HG03175 (cell line): ENCODE measurements at regions not wholly inside any gene's neighbourhood (a gene's known extent, or its start where the extent isn't known, plus 50 kb on each side); places are given as distances from the start of the nearest gene placed in this dataset.

Experiments used
- ATAC-seq: cut with Tn5 transposase; IDR thresholded peaks from one replicate; pipeline ENCODE4 v1.9.1; 2021; ENCODE audit warnings: mild to moderate bottlenecking, moderate library complexity; ENCODE audit not compliant: unreplicated experiment

DNA sequence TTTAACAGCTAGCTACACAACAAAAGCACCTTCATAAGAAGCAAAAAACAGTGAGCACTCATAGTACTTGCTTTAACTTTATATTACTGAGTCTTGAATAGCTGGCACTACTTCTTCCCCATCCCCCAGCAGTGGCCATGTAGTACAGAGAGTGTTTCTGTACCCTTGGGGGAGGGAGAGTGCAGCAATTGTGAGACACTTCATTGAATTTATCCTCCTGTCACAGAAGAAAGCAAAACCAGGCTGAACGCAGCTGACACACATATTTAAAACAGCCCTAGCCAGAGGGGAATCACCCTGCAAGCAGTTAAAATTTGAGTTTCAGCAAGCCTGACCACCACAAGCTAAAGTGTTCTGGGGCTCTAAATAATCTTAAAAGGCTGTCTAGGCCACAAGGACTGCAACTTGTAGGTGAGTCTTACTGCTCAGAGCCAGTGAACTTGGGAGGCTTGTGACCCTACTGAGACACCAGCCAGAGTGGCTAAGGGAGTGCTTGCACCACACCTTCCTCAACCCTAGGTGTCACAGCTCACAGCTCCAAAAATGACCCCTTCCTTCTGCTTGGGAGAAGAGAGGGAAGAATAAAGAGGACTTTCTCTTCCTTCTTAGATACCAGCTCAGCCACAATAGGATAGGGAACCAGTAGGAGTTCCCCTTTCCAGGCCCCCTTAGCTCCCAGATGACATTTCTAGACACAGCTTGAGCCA is 97.7 kb upstream of the MEOX2 start:
- no peak for ATAC-seq

DNA sequence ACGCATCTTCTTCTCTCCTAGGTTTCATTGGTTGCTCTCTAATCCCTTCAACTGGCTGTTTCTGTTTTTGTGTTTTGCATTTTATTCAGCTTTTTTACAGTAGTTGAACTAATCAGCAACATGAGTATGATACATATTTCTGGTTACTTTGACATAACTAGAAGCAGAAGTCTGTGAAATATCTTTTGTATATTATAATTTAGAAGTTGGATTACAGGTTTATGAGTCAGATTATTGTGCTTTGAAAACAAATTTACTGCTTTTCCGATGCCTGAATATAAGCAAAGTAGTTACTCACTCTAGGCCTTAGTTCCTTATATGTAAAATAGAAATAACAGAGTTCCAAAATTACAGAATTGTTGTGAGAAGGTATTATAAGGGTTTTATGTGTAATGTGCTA is 96.2 kb upstream of the MEOX2 start:
- no peak for ATAC-seq

DNA sequence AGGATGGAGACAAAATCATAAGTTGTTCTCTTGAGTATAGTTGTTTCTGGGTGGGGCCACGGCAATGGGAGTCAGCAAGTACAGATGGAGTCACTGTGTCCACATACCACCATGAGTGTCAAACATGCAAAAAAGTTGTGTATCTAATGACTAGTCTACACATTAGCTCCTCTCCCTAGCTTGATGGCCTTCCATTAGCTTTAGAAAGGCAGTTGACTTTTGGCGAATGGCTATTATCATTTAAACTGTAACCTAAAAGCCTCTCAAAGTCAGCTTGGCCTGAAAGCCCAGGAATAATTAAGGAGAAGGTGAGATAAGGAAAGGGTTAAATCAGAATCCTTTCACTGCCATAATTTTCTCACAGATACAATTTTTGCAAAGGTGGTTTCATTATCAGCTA is 95.5 kb upstream of the MEOX2 start:
- ATAC-seq: no peak

DNA sequence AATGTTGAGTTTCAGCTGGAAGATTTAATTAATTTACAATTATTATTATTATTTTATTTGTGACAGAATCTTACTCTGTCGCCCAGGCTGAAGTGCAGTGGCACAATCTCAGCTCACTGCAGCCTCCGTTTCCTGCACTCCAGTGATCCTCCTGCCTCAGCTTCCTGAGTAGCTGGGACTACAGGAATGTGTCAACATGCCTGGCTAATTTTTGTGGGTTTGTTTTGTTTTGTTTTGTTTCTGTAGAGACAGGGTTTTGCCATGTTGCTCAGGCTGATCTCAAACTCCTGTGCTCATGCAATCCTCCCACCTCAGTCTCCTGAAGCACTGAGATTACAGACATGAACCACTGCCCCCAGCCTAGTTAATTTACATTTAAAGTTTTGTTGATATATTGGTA is 93.8 kb upstream of the MEOX2 start:
- ATAC-seq: no peak

DNA sequence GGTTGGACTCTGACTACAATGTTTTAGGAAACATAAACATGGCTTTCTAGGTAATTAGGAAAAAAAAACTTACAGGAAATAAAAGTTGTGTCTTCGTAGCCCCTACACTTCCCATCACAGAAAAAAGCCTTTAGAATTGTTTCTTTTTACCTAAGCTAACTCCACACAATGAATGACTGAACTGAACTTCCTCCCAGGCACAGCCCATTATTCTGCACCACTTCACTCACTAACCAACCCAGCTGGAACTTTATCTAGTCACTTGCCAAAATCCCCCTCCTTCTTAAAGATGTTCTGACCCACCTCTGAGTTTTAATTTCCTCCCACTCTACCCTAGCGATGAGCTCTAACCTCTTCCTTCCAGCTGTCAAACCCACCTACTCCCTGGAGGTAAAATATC is 91.7 kb upstream of the MEOX2 start:
- ATAC-seq: no peak

DNA sequence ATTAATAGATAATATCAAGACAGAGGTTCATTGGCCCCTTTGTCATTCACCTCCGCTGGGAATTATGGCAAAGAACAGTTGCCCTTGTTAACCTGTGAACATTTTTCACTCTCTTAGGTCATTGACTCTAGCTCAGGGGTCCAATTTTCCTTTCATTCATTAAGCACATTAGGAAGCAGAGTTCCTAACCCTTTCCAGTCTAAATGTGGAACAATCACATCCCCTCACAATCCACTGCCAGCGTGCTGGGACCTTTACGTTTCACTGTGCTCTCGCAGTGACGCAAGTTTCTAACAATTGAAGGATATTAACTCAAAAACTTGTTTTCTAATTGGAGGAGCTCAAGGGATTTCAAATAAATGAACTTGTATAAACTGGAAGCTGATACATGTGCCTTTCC is 79.3 kb upstream of the MEOX2 start:
- ATAC-seq: no peak

DNA sequence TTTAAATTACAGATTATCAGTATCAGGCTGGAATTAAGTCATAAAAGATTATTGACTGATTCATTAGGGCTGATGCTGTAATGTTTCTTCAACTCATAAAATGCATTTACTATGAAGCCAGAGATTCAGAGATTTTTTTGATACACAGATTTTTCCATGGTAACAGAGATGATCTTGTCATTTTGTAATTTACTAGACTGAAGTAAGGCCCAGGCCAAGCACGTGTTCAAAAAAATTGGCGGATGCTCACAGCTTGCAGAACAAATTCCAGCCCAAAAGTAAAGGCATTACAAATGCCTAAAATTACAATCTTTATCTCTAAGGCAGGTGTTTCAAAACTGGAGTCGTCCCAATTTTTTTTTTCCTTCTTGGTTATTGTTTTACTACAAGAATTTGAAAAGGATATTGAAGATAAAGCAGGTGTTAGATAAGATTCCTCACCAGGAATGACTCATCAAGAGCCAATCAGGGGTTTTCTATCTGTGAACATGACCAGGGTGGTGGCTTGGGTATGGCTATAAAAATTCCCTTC is 78.4 kb upstream of the MEOX2 start:
- no peak for ATAC-seq

DNA sequence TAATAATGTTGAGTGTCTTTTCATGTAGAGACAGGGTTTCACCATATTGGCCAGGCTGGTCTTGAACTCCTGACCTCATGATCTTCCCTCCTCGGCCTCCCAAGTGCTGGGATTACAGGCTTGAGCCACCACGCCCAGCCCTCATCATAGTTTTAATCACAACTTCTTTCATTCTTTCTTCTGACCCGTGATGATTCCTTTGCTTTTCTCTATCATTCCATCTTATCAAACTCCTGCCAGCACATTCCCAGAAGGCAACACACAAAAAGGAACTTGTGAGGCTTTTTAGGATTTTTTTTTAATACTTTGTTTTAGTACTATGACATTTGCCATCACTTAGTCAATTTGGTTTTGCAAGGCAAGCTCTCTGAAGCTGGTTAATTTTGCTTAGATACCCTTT is 77.5 kb upstream of the MEOX2 start:
- ATAC-seq: no peak

DNA sequence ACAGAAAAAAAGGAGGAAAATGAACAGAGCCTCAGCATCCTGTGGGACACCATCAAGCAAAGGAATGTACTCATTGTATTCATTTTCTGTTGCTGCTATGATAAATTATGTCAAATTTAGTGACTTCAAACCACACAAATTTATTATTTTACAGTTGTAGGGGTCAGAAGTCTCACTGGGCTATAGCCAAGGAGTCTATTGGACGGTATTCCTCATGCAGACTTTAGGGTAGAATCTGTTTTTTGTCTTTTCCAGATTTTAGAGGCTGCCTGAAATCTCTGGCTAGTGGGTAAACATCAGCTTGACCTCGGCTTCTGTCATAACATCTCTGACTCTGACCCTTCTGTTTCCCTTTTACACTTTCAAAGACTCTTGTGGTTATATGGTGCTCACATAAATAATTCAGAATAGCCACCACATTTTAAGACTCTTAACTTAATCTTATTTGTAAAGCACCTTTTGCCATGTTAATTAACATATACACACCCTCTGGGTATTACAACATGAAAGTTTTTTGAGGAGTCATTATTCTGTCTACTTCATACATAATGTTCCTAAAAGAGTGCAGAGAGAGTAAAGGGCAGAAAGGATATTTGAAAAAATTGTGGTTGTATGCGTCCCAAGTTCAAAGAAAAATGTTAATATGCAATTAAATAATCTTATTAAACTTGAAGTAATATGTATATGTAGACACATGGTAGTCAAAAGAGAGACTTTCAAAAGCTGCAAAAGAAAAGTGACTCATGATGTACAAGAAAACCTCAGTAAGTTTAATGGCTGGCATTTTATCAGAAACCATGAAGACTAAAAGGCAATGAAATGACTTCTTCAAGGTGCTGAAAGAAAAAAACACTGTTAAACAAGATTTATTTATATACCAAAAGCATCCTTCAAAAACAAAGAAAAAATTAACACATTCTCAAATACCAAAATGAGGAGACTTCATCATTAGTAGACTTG is 70.8 kb upstream of the MEOX2 start:
- no peak for ATAC-seq

DNA sequence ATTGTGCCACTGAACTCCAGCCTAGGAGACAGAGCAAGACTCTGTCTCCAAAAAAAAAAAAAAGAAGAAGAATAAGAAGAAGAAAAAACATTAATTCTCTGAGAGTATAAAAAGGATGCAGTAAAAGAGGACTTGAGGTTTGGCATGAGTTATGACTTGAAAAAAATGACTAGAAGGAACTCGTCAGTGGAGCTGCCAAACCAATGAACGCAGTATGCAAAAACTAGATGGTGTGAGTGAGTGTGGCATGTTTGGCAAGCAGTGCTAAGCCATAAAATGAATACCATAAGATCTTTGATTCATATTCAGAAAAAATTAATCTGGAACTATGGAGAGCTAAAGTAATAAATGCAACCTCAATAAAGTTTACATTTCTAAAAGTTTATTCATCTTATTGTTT is 68.6 kb upstream of the MEOX2 start:
- no peak for ATAC-seq

DNA sequence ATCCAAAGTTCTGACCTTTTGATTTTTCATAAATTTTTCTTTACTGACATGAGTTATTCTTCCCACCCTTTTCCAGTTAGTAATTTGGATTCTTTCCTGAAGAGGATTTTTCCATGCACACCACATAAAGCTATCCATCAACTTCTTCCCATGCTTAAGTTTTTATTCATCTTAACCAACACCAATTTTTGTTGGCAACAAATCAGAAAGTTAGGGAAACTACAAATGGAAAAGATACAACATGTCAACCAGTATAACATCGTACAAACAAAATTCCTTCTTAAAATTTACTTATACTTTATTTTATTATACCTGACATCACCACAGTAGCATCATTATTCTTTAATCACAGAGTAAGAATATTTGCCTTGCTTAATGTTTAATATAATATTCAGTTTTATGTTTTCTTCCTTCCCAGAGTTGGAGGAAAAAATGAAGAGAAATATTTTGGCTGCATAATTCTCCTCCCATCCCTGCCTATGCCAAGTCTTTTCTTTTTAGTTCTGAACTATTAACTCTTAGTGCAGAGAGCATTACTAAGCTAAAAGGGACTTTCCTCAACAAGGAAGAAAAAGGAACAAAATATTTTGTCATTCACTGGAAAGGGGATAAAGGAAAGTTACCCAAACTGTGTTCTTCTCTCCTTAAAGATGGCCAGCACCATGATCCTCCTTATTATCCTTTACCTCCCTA is 67.5 kb upstream of the MEOX2 start:
- no peak for ATAC-seq

DNA sequence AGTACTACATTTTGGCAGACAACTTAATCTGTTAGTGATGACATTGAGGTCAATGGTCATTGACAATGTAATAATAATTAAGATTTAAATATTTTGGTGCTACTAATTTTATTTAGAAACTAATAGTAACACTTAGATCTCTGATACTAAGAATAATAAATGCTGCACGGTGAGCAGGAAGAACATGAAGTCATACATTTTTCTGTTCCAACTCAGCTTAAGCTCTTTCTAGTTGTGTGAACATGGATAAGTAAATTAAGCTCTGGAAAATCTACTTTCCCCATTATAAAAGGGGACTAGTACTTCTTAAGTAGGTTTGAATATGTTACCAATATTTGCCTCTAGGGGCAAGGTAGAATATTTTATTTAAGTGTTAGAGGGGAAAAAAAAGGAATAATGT is 65.9 kb upstream of the MEOX2 start:
- ATAC-seq: no peak

DNA sequence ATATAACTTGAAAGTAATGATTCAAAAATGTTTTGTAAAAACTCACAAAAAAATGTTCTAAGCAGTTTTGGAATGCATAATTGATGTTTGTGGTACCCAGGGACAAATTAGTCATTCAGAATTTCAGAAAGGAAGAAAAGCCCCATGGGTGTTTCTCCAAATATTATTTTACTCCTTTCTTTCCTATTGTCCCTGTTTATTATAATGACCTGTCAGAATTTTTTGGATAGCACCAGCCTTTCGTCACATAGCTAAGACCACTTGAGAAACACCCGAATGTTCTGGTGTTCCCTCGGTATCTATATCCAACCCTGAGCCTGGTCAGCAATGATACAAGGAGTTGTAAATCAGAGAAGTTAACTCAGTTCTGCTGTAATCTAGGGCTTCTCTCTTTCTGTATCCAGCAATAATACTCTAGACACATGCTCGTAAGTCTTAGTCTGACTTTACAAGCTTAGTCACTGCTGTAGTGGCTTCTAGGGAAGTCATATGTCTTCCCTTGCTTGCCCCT is 64.8 kb upstream of the MEOX2 start:
- no peak for ATAC-seq

DNA sequence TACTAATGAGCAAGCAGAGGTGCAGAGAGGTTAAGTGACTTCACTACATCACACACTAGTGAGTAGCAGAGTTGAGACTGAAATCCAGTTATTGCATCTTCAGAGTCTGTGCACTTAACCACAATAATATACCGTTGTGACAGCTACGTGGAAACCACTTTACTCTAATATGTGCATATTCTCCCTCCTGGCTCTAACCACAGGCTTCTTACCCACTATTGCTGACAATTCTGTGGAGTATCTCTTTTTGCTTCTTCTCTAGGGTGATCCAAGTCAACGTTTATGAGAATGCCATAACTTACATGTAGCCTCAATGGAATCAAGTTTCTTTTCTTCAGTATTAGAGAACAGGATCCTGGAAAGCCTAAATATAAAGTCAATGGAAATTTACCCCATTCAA is 64.2 kb upstream of the MEOX2 start:
- no peak for ATAC-seq

DNA sequence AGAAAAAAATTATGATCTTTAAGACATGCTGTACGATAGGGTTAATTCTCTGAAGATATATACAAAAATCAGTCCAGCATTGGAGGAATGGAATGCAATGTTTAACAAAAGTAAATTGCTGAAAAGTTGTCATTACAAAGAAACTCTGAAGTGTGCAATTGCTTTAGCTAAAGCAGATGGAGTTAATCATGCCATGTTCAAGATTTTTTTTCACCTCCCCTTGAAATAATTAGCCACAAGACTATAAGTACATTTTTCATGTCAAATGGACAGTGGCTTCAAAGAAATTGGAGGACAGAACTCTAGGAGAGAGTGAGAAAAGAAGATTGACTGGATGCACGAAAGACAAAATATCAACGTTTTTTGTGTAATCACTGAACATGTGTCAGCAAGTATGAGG is 63.1 kb upstream of the MEOX2 start:
- no peak for ATAC-seq

DNA sequence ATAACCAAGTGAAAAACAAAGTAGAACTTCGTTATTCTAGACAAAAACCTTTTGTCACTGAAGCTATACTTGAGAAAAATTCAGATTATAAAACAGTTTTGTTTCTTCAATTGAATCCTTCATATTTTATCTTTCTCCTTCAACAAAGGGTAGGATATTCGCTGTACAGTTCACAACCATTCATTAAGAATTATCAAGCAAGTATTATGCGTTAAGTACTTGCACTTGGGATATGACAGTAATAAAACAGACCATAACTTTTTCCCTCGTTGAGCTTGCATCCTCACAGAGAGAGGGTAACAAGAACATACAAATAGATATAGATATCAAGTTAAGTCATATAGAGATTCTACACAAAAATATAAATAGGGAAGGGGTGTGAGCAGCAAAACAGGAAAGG is 61.2 kb upstream of the MEOX2 start:
- ATAC-seq: no peak

DNA sequence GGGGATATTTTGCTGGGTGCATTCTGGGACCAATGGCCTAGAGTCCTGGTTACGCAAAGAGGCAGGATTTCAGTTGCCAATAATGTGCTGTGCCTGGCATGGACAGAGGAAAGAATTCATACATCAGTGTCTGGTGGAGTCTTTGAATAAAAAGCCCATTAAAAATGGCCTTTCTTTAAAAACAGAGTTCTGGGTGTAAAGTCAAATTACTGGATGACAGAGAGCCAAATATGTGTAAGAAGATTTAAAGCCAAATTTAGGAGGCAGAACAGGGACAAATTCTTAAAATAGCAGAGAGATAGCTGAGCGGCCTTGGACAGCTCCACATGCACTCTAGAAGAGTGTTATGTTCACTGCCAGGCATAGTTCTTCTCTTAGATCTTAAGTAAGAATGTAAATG is 60.8 kb upstream of the MEOX2 start:
- ATAC-seq: no peak

DNA sequence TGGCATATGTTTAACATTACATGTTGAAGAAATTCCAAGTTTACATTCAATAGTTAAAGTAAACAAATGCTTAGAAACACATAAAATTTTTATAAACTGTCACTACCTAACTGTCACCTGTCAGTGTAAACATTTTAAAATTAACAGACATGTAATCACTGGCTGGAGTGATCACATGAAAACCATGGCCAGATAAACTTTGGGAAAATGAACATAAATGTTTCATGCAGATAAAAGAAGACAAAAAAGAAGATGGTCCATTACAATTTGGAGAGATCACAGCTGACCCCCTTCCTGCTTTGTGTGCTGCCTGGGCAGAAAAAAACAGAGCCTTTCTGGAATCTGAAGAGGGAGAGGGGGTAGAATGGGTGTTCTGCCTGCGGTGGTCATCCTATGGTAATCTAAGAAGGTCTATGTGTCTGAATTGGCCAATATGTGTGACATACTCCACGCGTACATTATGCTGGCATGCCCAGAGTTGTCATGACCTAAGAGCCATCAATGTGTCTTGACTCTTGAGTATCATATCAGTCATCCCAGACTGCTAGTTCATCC is 57.5 kb upstream of the MEOX2 start:
- ATAC-seq: no peak

DNA sequence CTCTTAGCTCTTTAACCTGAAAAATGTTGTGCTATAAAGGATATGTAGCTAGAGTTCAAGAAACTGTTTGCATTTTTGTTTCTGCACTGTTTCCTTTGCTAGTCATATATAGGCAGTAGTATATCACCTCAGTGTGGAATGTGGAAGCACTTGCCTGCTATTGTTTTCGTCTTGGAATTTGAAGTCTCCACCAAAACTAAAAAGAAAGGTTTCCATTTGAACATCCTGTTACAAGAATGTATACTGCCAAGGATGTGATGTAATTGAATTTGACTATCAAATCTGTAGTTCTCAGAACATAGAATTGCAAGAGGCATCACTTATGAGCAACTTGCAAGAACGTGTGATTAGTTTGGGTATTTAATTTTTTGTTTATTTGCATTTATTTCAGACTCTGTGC is 51.1 kb upstream of the MEOX2 start:
- ATAC-seq: no peak
